OCI-LY7 (cell line): ENCODE measurements at regions not wholly inside any gene's neighbourhood (a gene's known extent, or its start where the extent isn't known, plus 50 kb on each side); places are given as distances from the start of the nearest gene placed in this dataset.

ENCODE experiments used
- BruUV-seq: library from RNA; stranded (reverse); fragments of 400-500 nt; replicated peaks from 2 replicates; lab custom pipeline; 2021; lab: Mats Ljungman, UMichigan
- CTCF ChIA-PET: fragments of 300-600 bp; sonication (Branson Sonifier 250); formaldehyde crosslinking; loops from one replicate; lab custom pipeline; 2022; ENCODE audit warnings: antibody characterized with exemption; ENCODE audit not compliant: unreplicated experiment; lab: Charles Lee
- POLR2A ChIA-PET: fragments of 300-600 bp; sonication (Branson Sonifier 250); formaldehyde crosslinking; loops from one replicate; lab custom pipeline; 2022; ENCODE audit warnings: antibody characterized with exemption; lab: Charles Lee
- DNase-seq: peaks from one replicate; pipeline ENCODE4 v3.0.0-alpha.2; 2015; ENCODE audit warnings: low spot score
- H2AFZ ChIP-seq: fragments of 200-600 bp; sonication (generic), shearing (Covaris generic); 2 replicates; pipeline ENCODE4 v1.6.1; 2014; ENCODE audit warnings: mild to moderate bottlenecking, antibody characterized with exemption, low read length, moderate library complexity
- H3K27ac ChIP-seq: fragments of 200-600 bp; sonication (generic); 2 replicates; pipeline ENCODE4 v1.5.1; 2014; ENCODE audit warnings: mixed run types, low read depth, mild to moderate bottlenecking, moderate library complexity, low read length, inconsistent platforms; ENCODE audit not compliant: poor library complexity, severe bottlenecking
- H3K36me3 ChIP-seq: fragments of 200-600 bp; sonication (generic); 2 replicates; pipeline ENCODE4 v1.6.1; 2014; ENCODE audit warnings: mild to moderate bottlenecking, antibody characterized with exemption, low read length, moderate library complexity, mixed read lengths; ENCODE audit not compliant: insufficient read depth
- H3K4me1 ChIP-seq: fragments of 200-600 bp; sonication (generic); 2 replicates; pipeline ENCODE4 v1.5.1; 2014; ENCODE audit warnings: mild to moderate bottlenecking, low read length; ENCODE audit not compliant: insufficient read depth, poor library complexity, severe bottlenecking
- H3K4me2 ChIP-seq: fragments of 200-600 bp; sonication (generic); 2 replicates; pipeline ENCODE4 v1.6.1; 2014; ENCODE audit warnings: mild to moderate bottlenecking, low read length
- H3K4me3 ChIP-seq: fragments of 200-600 bp; sonication (generic); 2 replicates; pipeline ENCODE4 v1.5.1; 2014; ENCODE audit warnings: mild to moderate bottlenecking, low read depth, low read length; ENCODE audit not compliant: poor library complexity, severe bottlenecking
- H3K79me2 ChIP-seq: fragments of 200-600 bp; sonication (generic); 2 replicates; pipeline ENCODE4 v1.6.1; 2016; ENCODE audit warnings: low read depth, mild to moderate bottlenecking, low read length, moderate library complexity, mixed read lengths; ENCODE audit not compliant: insufficient read depth
- H3K9me2 ChIP-seq: fragments of 200-600 bp; sonication (generic); 2 replicates; pipeline ENCODE4 v1.6.1; 2016; ENCODE audit warnings: mild to moderate bottlenecking, low read length, mixed read lengths; ENCODE audit not compliant: insufficient read depth
- H3K9me3 ChIP-seq: fragments of 200-600 bp; sonication (generic); 2 replicates; pipeline ENCODE4 v1.6.1; 2014; ENCODE audit warnings: mild to moderate bottlenecking, mixed run types, low read length, mixed read lengths
- H4K20me1 ChIP-seq: fragments of 200-600 bp; sonication (generic); 2 replicates; pipeline ENCODE4 v1.6.1; 2014; ENCODE audit warnings: mild to moderate bottlenecking, antibody characterized with exemption, low read length, moderate library complexity, mixed read lengths; ENCODE audit not compliant: insufficient read depth
- CTCF ChIP-seq: fragments of 200-600 bp; sonication (generic); conservative IDR thresholded peaks from 2 replicates; pipeline ENCODE4 v1.5.1; 2014; ENCODE audit warnings: mild to moderate bottlenecking, antibody characterized with exemption, low read length, moderate library complexity, mixed read lengths
- EZH2phosphoT487 ChIP-seq: fragments of 200-600 bp; sonication (generic); IDR thresholded peaks from 2 replicates; pipeline ENCODE4 v1.6.1; 2018; ENCODE audit warnings: low read depth, borderline replicate concordance, mild to moderate bottlenecking, mixed run types, antibody characterized with exemption, low read length, moderate library complexity, mixed read lengths
- intact Hi-C: fragments of 100-400 bp; cut with micrococcal nuclease; formaldehyde crosslinking; loops from one replicate; pipeline ENCODE4 v1.10.0; 2022; ENCODE audit not compliant: unreplicated experiment

GRCh38 chr11:122358292-122358691 is 242.3 kb upstream of the BLID start:
- TF ChIP-seq EZH2phosphoT487: no peak
- intact Hi-C loops: loop anchor here (10.0 kb wide), 1 partner anchor 1897 kb away; the partner anchor contains the start of gene OR8G5
- no peaks in the 10 kb centered on the region for H3K9me2 ChIP-seq
- H3K36me3 ChIP-seq: no peaks in the 10 kb centered on the region
- CTCF ChIA-PET: no interaction called here
- no peaks in the 10 kb centered on the region for H3K4me1 ChIP-seq
- DNase-seq: no peak
- H3K4me2 ChIP-seq: no peak overlapping the region
- no TSS peak for BruUV-seq
- no peaks in the 10 kb centered on the region for H4K20me1 ChIP-seq
- POLR2A ChIA-PET: no interaction called here
- no peaks in the 10 kb centered on the region for H3K79me2 ChIP-seq
- H3K4me3 ChIP-seq: no peak overlapping the region
- no peaks in the 10 kb centered on the region for H3K9me3 ChIP-seq
- no peak overlapping the region for H3K27ac ChIP-seq
- H2AFZ ChIP-seq: no peak overlapping the region

- no peak for DNase-seq
- intact Hi-C loops: loop anchor here (10.0 kb wide), 1 partner anchor 1899 kb away; the partner anchor contains the start of gene OR8G5
- H3K9me3 ChIP-seq: no peaks in the 10 kb centered on the region
- no peak overlapping the region for H3K4me2 ChIP-seq
- ChIA-PET POLR2A (no interaction called here), CTCF (no interaction called here)
- no peaks in the 10 kb centered on the region for H4K20me1 ChIP-seq
- TF ChIP-seq EZH2phosphoT487 (no peak), CTCF (no peak)
- no peaks in the 10 kb centered on the region for H3K79me2 ChIP-seq
- H2AFZ ChIP-seq: no peak overlapping the region
- H3K4me1 ChIP-seq: no peaks in the 10 kb centered on the region
- no peaks in the 10 kb centered on the region for H3K9me2 ChIP-seq
- H3K36me3 ChIP-seq: no peaks in the 10 kb centered on the region
- H3K27ac ChIP-seq: no peak overlapping the region
- no TSS peak for BruUV-seq
- H3K4me3 ChIP-seq: no peak overlapping the region
Measured at GRCh38 chr11:122355968-122356367, 240.0 kb upstream of the BLID start.

- CTCF ChIA-PET: no interaction called here
- H2AFZ ChIP-seq: no peak overlapping the region
- H3K36me3 ChIP-seq: no peaks in the 10 kb centered on the region
- no peaks in the 10 kb centered on the region for H3K4me1 ChIP-seq
- no peaks in the 10 kb centered on the region for H4K20me1 ChIP-seq
- intact Hi-C loops: loop anchor here (10.0 kb wide), 1 partner anchor 1901 kb away; the partner anchor contains the start of gene OR8G5
- no peaks in the 10 kb centered on the region for H3K9me2 ChIP-seq
- POLR2A ChIA-PET: no interaction called here
- BruUV-seq: no TSS peak
- H3K79me2 ChIP-seq: no peaks in the 10 kb centered on the region
- no peak for DNase-seq
- H3K27ac ChIP-seq: no peak overlapping the region
- no peak overlapping the region for H3K4me2 ChIP-seq
- no peak overlapping the region for H3K4me3 ChIP-seq
- TF ChIP-seq EZH2phosphoT487 (no peak), CTCF (no peak)
- H3K9me3 ChIP-seq: no peaks in the 10 kb centered on the region
Measured at GRCh38 chr11:122354025-122354697, 238.1 kb upstream of the BLID start.
